SK-N-SH treated with all-trans-retinoic acid at 6 μM for 48 hours (cell line): ENCODE measurements at regions not wholly inside any gene's neighbourhood (a gene's known extent, or its start where the extent isn't known, plus 50 kb on each side); places are given as distances from the start of the nearest gene placed in this dataset.

Source experiments
- ATAC-seq: fragments of 200-7000 bp; cut with Tn5 transposase; 3 replicates; pipeline ENCODE4 v1.9.1; 2020; ENCODE audit warnings: mild to moderate bottlenecking, moderate library complexity
- ARNTL ChIP-seq: fragments of 450-650 bp; formaldehyde crosslinking; IDR thresholded peaks from 2 replicates; pipeline ENCODE4 v1.5.0; 2020; ENCODE audit warnings: low read depth, mild to moderate bottlenecking, moderate library complexity, borderline replicate concordance
- BACH2 ChIP-seq: fragments of 250-450 bp; sonication (Bioruptor Pico); IDR thresholded peaks from 2 replicates; pipeline ENCODE4 v1.9.0; 2021; ENCODE audit warnings: mild to moderate bottlenecking, borderline replicate concordance
- CSDC2 ChIP-seq: fragments of 250-450 bp; sonication (Bioruptor Pico); IDR thresholded peaks from 2 replicates; pipeline ENCODE4 v1.5.0; 2020; ENCODE audit warnings: mild to moderate bottlenecking, moderate library complexity
- ESRRG ChIP-seq: fragments of 250-450 bp; sonication (Bioruptor Pico); IDR thresholded peaks from 2 replicates; pipeline ENCODE4 v1.6.1; 2021; ENCODE audit warnings: mild to moderate bottlenecking
- GLIS3 ChIP-seq: fragments of 250-450 bp; sonication (Bioruptor Pico); IDR thresholded peaks from 2 replicates; pipeline ENCODE4 v1.5.0; 2020; ENCODE audit warnings: mild to moderate bottlenecking, moderate library complexity
- ISL1 ChIP-seq: fragments of 250-450 bp; sonication (Bioruptor Pico); IDR thresholded peaks from 2 replicates; pipeline ENCODE4 v2.1.2; 2022; ENCODE audit warnings: mild to moderate bottlenecking, moderate library complexity
- OSR1 ChIP-seq: fragments of 250-450 bp; sonication (Bioruptor Pico); IDR thresholded peaks from 2 replicates; pipeline ENCODE4 v1.8.0; 2022; ENCODE audit warnings: moderate library complexity, mild to moderate bottlenecking, inconsistent platforms
- RARB ChIP-seq: fragments of 250-450 bp; sonication (Bioruptor Pico); IDR thresholded peaks from 2 replicates; pipeline ENCODE4 v1.8.0; 2021; ENCODE audit warnings: mild to moderate bottlenecking, moderate library complexity
- SNAI2 ChIP-seq: fragments of 250-450 bp; sonication (Bioruptor Pico); IDR thresholded peaks from 2 replicates; pipeline ENCODE4 v1.5.0; 2020; ENCODE audit warnings: mild to moderate bottlenecking, moderate library complexity
- TCF4 ChIP-seq: fragments of 250-450 bp; sonication (Bioruptor Pico); IDR thresholded peaks from 2 replicates; pipeline ENCODE4 v1.8.0; 2021; ENCODE audit warnings: mild to moderate bottlenecking, moderate library complexity, borderline replicate concordance
- TOX ChIP-seq: fragments of 250-450 bp; sonication (Bioruptor Pico); IDR thresholded peaks from 2 replicates; pipeline ENCODE4 v1.8.0; 2021; ENCODE audit warnings: mild to moderate bottlenecking, moderate library complexity, borderline replicate concordance
- ZC3H10 ChIP-seq: fragments of 250-450 bp; sonication (Bioruptor Pico); IDR thresholded peaks from 2 replicates; pipeline ENCODE4 v1.5.1; 2021; ENCODE audit warnings: mild to moderate bottlenecking, moderate library complexity
- ZFP3 ChIP-seq: fragments of 250-450 bp; sonication (Bioruptor Pico); IDR thresholded peaks from 2 replicates; pipeline ENCODE4 v1.5.0; 2020; ENCODE audit warnings: mild to moderate bottlenecking, moderate library complexity
- ZNF565 ChIP-seq: fragments of 450-650 bp; formaldehyde crosslinking; conservative IDR thresholded peaks from 2 replicates; pipeline ENCODE4 v1.5.0; 2020; ENCODE audit warnings: low read depth, mild to moderate bottlenecking, moderate library complexity
- ZNF70 ChIP-seq: fragments of 450-650 bp; formaldehyde crosslinking; IDR thresholded peaks from 2 replicates; pipeline ENCODE4 v1.5.0; 2020; ENCODE audit warnings: mild to moderate bottlenecking, moderate library complexity
- TF ChIP-seq, protein P1 (sequence below): fragments of 250-450 bp; sonication (Bioruptor Pico); IDR thresholded peaks from 2 replicates; pipeline ENCODE4 v1.8.0; 2020; ENCODE audit warnings: mild to moderate bottlenecking, moderate library complexity, borderline replicate concordance
- TF ChIP-seq, protein P2 (sequence below): fragments of 250-450 bp; sonication (Bioruptor Pico); IDR thresholded peaks from 2 replicates; pipeline ENCODE4 v1.5.1; 2021; ENCODE audit warnings: mild to moderate bottlenecking, moderate library complexity
- TF ChIP-seq, protein P3 (sequence below): fragments of 250-450 bp; sonication (Bioruptor Pico); IDR thresholded peaks from 2 replicates; pipeline ENCODE4 v1.8.0; 2021; ENCODE audit warnings: low read depth, mild to moderate bottlenecking, moderate library complexity, borderline replicate concordance
- TF ChIP-seq, protein P4 (sequence below): fragments of 250-450 bp; sonication (Bioruptor Pico); IDR thresholded peaks from 2 replicates; pipeline ENCODE4 v1.5.0; 2020; ENCODE audit warnings: mild to moderate bottlenecking, moderate library complexity
- TF ChIP-seq, protein P5 (sequence below): fragments of 250-450 bp; sonication (Bioruptor Pico); IDR thresholded peaks from 2 replicates; pipeline ENCODE4 v1.5.1; 2020; ENCODE audit warnings: low read depth, mild to moderate bottlenecking, moderate library complexity

DNA sequence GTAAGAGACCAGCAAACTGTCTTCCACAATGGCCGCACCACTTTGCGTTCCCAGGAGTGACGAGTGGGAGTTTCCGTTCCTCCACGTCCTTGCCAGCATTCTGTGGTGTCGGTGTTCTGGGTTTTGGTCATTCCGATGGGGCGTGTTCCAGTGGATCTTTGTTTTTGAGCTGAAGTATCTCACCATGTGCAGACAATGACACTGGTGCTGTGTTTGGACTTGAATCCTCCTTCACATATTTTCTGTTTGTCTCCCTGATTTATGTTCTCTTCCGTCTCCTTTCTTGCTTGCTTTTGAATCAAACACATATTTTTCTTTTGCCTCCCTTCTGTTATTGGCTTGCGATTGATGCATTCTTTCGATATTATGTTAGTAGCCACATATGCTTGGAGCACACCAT is 60.8 kb upstream of the IRX4 start:
- ATAC-seq, result no peak
- TF ChIP-seq ZNF565 (CRISPR knock-in tag) (no peak), SNAI2 (CRISPR knock-in tag) (no peak), GLIS3 (CRISPR knock-in tag) (no peak), RARB (CRISPR knock-in tag) (no peak), CSDC2 (CRISPR knock-in tag) (no peak), ESRRG (CRISPR knock-in tag) (no peak), ZNF70 (CRISPR knock-in tag) (no peak), TCF4 (CRISPR knock-in tag) (no peak), BACH2 (CRISPR knock-in tag) (no peak)
- TF ChIP-seq, protein P1, sequence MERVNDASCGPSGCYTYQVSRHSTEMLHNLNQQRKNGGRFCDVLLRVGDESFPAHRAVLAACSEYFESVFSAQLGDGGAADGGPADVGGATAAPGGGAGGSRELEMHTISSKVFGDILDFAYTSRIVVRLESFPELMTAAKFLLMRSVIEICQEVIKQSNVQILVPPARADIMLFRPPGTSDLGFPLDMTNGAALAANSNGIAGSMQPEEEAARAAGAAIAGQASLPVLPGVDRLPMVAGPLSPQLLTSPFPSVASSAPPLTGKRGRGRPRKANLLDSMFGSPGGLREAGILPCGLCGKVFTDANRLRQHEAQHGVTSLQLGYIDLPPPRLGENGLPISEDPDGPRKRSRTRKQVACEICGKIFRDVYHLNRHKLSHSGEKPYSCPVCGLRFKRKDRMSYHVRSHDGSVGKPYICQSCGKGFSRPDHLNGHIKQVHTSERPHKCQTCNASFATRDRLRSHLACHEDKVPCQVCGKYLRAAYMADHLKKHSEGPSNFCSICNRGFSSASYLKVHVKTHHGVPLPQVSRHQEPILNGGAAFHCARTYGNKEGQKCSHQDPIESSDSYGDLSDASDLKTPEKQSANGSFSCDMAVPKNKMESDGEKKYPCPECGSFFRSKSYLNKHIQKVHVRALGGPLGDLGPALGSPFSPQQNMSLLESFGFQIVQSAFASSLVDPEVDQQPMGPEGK (CRISPR knock-in tag), result no peak
- TF ChIP-seq, protein P2, sequence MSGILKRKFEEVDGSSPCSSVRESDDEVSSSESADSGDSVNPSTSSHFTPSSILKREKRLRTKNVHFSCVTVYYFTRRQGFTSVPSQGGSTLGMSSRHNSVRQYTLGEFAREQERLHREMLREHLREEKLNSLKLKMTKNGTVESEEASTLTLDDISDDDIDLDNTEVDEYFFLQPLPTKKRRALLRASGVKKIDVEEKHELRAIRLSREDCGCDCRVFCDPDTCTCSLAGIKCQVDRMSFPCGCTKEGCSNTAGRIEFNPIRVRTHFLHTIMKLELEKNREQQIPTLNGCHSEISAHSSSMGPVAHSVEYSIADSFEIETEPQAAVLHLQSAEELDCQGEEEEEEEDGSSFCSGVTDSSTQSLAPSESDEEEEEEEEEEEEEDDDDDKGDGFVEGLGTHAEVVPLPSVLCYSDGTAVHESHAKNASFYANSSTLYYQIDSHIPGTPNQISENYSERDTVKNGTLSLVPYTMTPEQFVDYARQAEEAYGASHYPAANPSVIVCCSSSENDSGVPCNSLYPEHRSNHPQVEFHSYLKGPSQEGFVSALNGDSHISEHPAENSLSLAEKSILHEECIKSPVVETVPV (CRISPR knock-in tag), result no peak
- TF ChIP-seq, protein P3, sequence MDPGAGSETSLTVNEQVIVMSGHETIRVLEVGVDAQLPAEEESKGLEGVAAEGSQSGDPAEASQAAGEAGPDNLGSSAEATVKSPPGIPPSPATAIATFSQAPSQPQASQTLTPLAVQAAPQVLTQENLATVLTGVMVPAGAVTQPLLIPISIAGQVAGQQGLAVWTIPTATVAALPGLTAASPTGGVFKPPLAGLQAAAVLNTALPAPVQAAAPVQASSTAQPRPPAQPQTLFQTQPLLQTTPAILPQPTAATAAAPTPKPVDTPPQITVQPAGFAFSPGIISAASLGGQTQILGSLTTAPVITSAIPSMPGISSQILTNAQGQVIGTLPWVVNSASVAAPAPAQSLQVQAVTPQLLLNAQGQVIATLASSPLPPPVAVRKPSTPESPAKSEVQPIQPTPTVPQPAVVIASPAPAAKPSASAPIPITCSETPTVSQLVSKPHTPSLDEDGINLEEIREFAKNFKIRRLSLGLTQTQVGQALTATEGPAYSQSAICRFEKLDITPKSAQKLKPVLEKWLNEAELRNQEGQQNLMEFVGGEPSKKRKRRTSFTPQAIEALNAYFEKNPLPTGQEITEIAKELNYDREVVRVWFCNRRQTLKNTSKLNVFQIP (CRISPR knock-in tag), result no peak
- TF ChIP-seq, protein P4, sequence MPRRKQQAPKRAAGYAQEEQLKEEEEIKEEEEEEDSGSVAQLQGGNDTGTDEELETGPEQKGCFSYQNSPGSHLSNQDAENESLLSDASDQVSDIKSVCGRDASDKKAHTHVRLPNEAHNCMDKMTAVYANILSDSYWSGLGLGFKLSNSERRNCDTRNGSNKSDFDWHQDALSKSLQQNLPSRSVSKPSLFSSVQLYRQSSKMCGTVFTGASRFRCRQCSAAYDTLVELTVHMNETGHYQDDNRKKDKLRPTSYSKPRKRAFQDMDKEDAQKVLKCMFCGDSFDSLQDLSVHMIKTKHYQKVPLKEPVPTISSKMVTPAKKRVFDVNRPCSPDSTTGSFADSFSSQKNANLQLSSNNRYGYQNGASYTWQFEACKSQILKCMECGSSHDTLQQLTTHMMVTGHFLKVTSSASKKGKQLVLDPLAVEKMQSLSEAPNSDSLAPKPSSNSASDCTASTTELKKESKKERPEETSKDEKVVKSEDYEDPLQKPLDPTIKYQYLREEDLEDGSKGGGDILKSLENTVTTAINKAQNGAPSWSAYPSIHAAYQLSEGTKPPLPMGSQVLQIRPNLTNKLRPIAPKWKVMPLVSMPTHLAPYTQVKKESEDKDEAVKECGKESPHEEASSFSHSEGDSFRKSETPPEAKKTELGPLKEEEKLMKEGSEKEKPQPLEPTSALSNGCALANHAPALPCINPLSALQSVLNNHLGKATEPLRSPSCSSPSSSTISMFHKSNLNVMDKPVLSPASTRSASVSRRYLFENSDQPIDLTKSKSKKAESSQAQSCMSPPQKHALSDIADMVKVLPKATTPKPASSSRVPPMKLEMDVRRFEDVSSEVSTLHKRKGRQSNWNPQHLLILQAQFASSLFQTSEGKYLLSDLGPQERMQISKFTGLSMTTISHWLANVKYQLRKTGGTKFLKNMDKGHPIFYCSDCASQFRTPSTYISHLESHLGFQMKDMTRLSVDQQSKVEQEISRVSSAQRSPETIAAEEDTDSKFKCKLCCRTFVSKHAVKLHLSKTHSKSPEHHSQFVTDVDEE (CRISPR knock-in tag), result no peak
- TF ChIP-seq, all 23 proteins: peak for 0

DNA sequence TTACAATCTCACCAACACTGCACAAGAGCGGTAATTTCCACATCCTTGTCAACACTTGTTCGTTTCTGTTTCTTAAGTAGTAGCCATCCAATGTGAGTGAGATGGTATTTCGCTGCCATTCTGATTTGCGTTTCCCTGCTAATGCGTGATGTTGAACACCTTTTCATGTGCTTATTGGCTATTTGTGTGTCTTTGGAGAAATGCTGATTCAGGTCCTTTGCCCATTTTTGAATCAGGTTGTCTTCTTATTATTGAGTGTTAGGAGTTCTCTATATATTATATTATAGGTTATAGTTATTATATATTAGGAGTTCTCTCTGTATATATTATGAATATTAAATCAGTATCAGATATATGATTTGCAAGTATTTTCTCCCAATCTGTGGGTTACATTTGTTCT is 59.9 kb upstream of the IRX4 start:
- TF ChIP-seq, protein P5, sequence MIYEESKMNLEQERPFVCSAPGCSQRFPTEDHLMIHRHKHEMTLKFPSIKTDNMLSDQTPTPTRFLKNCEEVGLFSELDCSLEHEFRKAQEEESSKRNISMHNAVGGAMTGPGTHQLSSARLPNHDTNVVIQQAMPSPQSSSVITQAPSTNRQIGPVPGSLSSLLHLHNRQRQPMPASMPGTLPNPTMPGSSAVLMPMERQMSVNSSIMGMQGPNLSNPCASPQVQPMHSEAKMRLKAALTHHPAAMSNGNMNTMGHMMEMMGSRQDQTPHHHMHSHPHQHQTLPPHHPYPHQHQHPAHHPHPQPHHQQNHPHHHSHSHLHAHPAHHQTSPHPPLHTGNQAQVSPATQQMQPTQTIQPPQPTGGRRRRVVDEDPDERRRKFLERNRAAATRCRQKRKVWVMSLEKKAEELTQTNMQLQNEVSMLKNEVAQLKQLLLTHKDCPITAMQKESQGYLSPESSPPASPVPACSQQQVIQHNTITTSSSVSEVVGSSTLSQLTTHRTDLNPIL (CRISPR knock-in tag), result no peak
- TF ChIP-seq TCF4 (CRISPR knock-in tag) (no peak), SNAI2 (CRISPR knock-in tag) (no peak), ZNF70 (CRISPR knock-in tag) (no peak), BACH2 (CRISPR knock-in tag) (no peak), OSR1 (CRISPR knock-in tag) (no peak), ESRRG (CRISPR knock-in tag) (no peak), ZFP3 (no peak), ZNF565 (CRISPR knock-in tag) (no peak), ISL1 (CRISPR knock-in tag) (no peak), RARB (CRISPR knock-in tag) (no peak), ZC3H10 (no peak), ARNTL (CRISPR knock-in tag) (no peak), TOX (no peak)
- TF ChIP-seq, protein P2 (CRISPR knock-in tag), result no peak
- no peak for ATAC-seq
